ENCODE measurements at regions not wholly inside any gene's neighbourhood (a gene's known extent, or its start where the extent isn't known, plus 50 kb on each side); places are given as distances from the start of the nearest gene placed in this dataset.

DNA sequence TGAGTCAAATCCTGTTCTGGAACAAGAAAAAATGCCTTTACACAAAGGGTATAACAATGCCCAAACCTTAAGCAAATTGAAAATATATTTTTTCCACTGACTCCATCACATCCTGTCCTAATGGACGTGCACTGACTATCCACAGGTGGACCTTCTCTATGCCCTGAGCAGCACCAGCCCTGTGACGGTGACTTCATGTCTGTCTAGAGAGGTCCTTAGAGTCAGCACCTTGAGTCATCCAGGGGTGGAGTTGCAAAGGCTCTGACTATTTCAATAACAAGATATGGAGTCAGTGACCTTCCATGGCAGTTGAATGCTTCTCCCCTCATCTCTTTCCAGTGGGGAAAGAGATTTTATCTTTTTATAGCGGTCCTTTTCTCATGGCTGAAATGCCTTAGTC lies 78.0 kb downstream of the YIPF5 start:
- H3K27me3 Mint-ChIP-seq (ENCODE audit: unreplicated experiment), result no peaks in the 10 kb centered on the region
- no peaks in the 10 kb centered on the region for H3K36me3 Mint-ChIP-seq (ENCODE audit: low read depth, unreplicated experiment)
- no peak for DNase-seq (ENCODE audit: low spot score)
- H3K4me1 Mint-ChIP-seq (ENCODE audit: unreplicated experiment), result peaks cover 24% of the 10 kb centered on the region
- TF ChIP-seq, protein P1, sequence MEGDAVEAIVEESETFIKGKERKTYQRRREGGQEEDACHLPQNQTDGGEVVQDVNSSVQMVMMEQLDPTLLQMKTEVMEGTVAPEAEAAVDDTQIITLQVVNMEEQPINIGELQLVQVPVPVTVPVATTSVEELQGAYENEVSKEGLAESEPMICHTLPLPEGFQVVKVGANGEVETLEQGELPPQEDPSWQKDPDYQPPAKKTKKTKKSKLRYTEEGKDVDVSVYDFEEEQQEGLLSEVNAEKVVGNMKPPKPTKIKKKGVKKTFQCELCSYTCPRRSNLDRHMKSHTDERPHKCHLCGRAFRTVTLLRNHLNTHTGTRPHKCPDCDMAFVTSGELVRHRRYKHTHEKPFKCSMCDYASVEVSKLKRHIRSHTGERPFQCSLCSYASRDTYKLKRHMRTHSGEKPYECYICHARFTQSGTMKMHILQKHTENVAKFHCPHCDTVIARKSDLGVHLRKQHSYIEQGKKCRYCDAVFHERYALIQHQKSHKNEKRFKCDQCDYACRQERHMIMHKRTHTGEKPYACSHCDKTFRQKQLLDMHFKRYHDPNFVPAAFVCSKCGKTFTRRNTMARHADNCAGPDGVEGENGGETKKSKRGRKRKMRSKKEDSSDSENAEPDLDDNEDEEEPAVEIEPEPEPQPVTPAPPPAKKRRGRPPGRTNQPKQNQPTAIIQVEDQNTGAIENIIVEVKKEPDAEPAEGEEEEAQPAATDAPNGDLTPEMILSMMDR (IDR thresholded peaks at IDR 0.05; ENCODE audit: unreplicated experiment), result no peak
- H3K9me3 Mint-ChIP-seq (ENCODE audit: unreplicated experiment), result no peaks in the 10 kb centered on the region
- H3K27ac Mint-ChIP-seq (ENCODE audit: unreplicated experiment), result no peak overlapping the region
- no peak overlapping the region for H3K4me3 Mint-ChIP-seq (ENCODE audit: unreplicated experiment)

DNA sequence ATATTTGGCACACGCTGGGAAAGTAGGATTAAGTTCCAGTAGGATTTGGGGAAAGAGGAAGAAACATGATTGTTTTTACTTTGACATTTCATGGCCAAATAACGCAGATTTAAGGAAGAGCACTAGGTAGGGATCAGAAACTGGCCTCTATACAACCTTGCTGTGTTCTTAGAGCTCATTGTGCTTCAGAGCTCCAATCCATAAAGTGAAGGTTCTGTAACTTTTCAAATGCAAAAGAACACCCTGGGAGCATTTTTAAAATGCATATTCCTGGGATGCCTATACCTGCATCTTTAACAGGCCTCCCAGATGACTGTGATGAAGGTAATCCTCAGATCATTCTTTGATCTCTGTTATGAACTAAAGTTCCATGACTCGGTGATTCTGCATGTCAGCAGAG lies 77.1 kb downstream of the YIPF5 start:
- no peak for DNase-seq (ENCODE audit: low spot score)
- Mint-ChIP-seq H3K36me3 (ENCODE audit: low read depth, unreplicated experiment) (no peaks in the 10 kb centered on the region), H3K27me3 (ENCODE audit: unreplicated experiment) (no peaks in the 10 kb centered on the region), H3K4me3 (ENCODE audit: unreplicated experiment) (no peak overlapping the region), H3K9me3 (ENCODE audit: unreplicated experiment) (no peaks in the 10 kb centered on the region), H3K4me1 (ENCODE audit: unreplicated experiment) (peaks cover 24% of the 10 kb centered on the region), H3K27ac (ENCODE audit: unreplicated experiment) (no peak overlapping the region)
- TF ChIP-seq, protein P1 (IDR thresholded peaks at IDR 0.05; ENCODE audit: unreplicated experiment), result no peak

DNA sequence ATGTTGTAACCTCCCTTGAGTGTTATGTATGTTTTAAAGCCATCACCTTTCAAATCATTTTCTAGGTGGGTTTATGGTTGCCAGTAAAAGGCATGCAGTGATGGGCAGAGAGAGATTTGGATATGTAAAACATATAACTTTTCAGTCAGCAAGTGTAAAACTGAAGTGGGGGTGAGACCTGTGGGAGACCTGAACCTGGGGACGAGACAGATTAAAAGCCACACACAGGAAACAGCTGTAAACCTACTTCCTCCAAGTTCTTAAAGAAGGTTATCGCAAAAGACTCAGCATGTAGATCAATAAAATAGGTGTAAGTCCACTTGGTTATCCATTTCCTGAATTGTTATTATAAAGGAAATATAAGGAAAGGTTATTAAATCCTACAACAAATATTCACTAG lies 76.6 kb downstream of the YIPF5 start:
- Mint-ChIP-seq H3K4me3 (ENCODE audit: unreplicated experiment) (no peak overlapping the region), H3K4me1 (ENCODE audit: unreplicated experiment) (peaks cover 20% of the 10 kb centered on the region), H3K27me3 (ENCODE audit: unreplicated experiment) (no peaks in the 10 kb centered on the region)

DNA sequence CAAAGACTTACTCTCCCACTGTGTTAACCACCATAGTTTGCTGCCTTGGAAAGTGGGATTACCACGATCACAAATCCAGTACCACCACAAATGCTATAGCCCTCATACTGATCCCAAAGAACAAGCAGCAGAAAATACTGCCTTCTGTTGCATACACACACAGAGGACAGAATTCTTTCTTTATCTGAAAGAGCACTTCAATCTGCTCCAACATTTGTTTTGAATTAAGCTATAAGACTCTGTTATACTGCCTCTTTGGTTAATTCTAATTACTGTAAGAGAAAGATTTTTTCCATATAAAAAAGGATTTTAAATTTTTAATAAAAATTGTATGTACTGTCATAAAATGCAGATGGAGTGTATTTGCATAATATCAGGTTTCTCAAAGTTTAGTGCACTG lies 69.8 kb downstream of the YIPF5 start:
- TF ChIP-seq, protein P1 (IDR thresholded peaks at IDR 0.05; ENCODE audit: unreplicated experiment), result no peak

More for the DNA sequence above, 76.6 kb downstream of the YIPF5 start:
- H3K27ac Mint-ChIP-seq (ENCODE audit: unreplicated experiment), result no peak overlapping the region
- no peaks in the 10 kb centered on the region for H3K9me3 Mint-ChIP-seq (ENCODE audit: unreplicated experiment)
- no peak for DNase-seq (ENCODE audit: low spot score)
- no peaks in the 10 kb centered on the region for H3K36me3 Mint-ChIP-seq (ENCODE audit: low read depth, unreplicated experiment)
- TF ChIP-seq, protein P1 (IDR thresholded peaks at IDR 0.05; ENCODE audit: unreplicated experiment), result no peak

DNA sequence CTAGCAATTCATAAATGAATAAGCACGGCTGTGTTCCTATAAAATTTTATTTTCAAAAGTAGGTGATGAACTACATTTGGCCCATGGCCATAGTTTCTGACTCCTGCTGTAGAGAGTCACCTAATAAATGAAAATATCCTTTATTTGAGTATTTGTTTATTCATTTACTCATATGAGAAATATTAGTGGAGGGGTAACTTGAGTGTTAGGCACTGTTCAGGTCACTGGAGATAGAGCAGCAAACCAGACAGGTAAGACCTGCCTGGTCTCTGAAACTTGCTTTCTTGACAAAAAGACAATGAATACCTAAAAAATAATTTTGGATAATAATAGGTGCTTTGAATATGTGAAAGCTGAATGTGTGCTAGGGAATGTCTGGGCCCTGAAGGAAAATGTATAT lies 68.8 kb downstream of the YIPF5 start:
- H3K9me3 Mint-ChIP-seq (ENCODE audit: unreplicated experiment), result no peaks in the 10 kb centered on the region
- H3K4me3 Mint-ChIP-seq (ENCODE audit: unreplicated experiment), result no peak overlapping the region
- no peaks in the 10 kb centered on the region for H3K27me3 Mint-ChIP-seq (ENCODE audit: unreplicated experiment)
- no peaks in the 10 kb centered on the region for H3K36me3 Mint-ChIP-seq (ENCODE audit: low read depth, unreplicated experiment)
- H3K4me1 Mint-ChIP-seq (ENCODE audit: unreplicated experiment), result no peaks in the 10 kb centered on the region
- TF ChIP-seq, protein P1 (IDR thresholded peaks at IDR 0.05; ENCODE audit: unreplicated experiment), result no peak
- no peak overlapping the region for H3K27ac Mint-ChIP-seq (ENCODE audit: unreplicated experiment)
- no peak for DNase-seq (ENCODE audit: low spot score)

More for the DNA sequence above, 69.8 kb downstream of the YIPF5 start:
- no peak for DNase-seq (ENCODE audit: low spot score)
- Mint-ChIP-seq H3K27ac (ENCODE audit: unreplicated experiment) (no peak overlapping the region), H3K9me3 (ENCODE audit: unreplicated experiment) (no peaks in the 10 kb centered on the region), H3K36me3 (ENCODE audit: low read depth, unreplicated experiment) (no peaks in the 10 kb centered on the region), H3K27me3 (ENCODE audit: unreplicated experiment) (no peaks in the 10 kb centered on the region), H3K4me3 (ENCODE audit: unreplicated experiment) (no peak overlapping the region), H3K4me1 (ENCODE audit: unreplicated experiment) (no peaks in the 10 kb centered on the region)
